HG03196 (cell line): ENCODE measurements at regions not wholly inside any gene's neighbourhood (a gene's known extent, or its start where the extent isn't known, plus 50 kb on each side); places are given as distances from the start of the nearest gene placed in this dataset.
"Not testable (repeated sequence)": the region's sequence is repeated elsewhere in the genome, so short reads cannot be mapped to it uniquely, and the experiment has no call there.

Experiments
- ATAC-seq: cut with Tn5 transposase; IDR thresholded peaks from one replicate; pipeline ENCODE4 v1.9.1; 2021; ENCODE audit not compliant: unreplicated experiment

- ATAC-seq: not testable (repeated sequence)
These were observed 98.1 kb downstream of the ARRDC3 start for GRCh38 chr5:91285062-91285461.

DNA sequence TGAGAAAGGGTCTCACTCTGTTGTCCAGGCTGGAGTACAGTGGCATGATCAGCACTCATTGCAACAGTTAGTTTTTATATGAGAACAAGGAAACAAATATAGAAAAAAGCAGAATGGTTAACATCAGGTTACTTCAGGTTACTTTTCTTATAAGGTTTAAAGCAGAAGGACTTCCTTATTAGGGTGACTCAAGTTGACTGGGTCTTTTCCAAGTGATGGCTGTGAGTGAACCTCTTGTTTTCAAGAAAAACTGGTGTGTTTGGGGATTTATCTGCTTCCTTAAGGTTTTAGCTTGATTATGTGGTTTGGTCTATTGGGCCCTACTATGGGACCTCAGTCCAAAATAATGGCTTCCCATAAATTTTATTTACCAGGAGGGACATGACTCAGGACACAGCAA lies 99.2 kb downstream of the ARRDC3 start:
- no peak for ATAC-seq

- no peak for ATAC-seq
These were observed 99.8 kb downstream of the ARRDC3 start for GRCh38 chr5:91283326-91283725.

- no peak for ATAC-seq
These were observed 100.9 kb downstream of the ARRDC3 start for GRCh38 chr5:91282210-91282609.

DNA sequence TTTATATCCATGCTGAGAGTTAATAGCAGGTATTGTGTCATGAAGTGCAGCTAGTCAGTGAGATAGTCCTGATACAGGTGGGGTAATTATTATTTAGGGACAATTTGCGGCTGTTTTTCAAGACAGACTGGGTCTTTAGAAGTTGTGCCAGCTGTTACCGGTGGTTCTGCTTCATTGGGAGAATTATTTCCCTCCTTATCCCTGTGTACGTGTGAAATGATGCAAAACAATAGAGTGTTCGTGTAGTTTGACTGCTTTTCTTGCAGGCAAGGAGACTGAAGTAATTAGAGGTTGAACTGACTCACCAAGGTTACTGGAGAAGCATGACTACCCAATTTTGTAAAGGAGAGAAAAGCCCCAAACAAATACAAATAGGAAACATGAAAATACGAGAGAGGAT lies 101.7 kb downstream of the ARRDC3 start:
- ATAC-seq: no peak

- peak; percentile 96 for ATAC-seq
These were observed 102.5 kb downstream of the ARRDC3 start for GRCh38 chr5:91280362-91281269.

GRCh38 chr5:91277840-91278239 lies 105.3 kb downstream of the ARRDC3 start:
- no peak for ATAC-seq

DNA sequence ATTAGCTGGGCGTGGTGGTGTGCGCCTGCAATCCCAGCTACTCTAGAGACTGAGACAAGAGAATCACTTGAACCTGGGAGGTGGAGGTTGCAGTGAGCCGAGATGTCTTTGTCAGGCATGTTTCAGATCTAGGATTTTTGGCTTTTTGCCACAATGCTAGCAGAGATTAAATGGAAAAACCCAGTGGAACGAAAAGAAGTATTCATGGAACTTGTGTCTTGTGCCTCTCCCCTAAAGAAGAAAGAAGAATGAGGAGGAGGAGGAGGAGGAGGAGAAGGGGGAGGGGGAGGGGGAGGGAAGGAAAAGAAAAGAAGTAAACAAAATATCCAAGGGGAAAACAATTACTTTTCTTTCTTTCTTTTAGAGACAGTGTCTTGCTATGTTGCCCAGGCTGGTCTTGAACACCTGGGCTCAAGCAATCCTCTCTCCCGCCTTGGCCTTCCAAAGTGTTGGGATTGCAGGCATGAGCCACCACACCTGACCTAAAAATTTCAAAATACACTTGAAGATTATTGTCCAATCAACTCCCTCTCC lies 106.0 kb downstream of the ARRDC3 start:
- no peak for ATAC-seq

DNA sequence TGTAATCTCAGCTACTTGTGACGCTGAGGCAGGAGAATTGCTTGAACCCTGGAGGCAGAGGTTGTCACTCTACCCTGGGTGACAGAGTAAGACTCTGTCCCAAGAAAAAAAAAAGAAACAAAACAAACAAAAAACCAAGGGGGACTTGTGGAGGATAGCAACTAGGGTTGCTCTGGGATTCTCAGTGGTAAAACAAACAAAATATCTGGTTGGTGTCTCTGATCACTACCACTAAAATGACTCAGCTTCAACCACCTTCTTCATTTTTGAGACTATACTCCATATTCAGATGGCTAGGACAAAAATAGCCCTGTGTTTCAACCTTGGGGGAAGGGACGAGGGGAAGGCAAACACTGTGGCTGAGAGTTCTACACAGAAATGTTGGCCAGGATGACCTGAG lies 110.3 kb downstream of the ARRDC3 start:
- peak; percentile 94 for ATAC-seq

- peak; percentile 63 for ATAC-seq
These were observed 111.1 kb downstream of the ARRDC3 start for GRCh38 chr5:91271999-91272398.

GRCh38 chr5:91269198-91269597 lies 113.9 kb downstream of the ARRDC3 start:
- no peak for ATAC-seq

DNA sequence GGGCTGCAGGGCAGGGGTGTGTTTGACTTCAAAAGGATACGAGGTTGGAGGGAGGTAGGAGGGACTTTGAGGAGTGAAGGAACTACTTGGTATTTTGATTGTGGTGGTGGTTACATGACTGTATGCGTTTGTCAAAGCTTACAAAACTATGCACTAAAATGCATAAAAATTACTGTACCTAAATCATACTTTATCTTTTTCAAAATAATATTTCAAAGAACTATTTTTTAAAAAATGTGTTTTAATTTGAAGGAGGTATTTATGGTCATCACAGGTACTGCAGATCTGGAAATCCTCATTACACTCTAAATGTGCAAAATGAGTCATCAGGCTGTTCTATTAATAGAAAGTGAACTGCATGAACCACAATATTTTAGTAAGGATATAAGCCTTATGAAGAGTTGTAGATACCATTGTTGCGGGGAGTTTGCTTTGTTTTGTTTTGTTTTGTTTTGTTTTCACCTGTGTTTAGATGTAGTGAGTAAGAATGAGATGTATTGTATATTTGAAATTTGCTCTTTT lies 116.9 kb downstream of the ARRDC3 start:
- ATAC-seq: peak; percentile 65

DNA sequence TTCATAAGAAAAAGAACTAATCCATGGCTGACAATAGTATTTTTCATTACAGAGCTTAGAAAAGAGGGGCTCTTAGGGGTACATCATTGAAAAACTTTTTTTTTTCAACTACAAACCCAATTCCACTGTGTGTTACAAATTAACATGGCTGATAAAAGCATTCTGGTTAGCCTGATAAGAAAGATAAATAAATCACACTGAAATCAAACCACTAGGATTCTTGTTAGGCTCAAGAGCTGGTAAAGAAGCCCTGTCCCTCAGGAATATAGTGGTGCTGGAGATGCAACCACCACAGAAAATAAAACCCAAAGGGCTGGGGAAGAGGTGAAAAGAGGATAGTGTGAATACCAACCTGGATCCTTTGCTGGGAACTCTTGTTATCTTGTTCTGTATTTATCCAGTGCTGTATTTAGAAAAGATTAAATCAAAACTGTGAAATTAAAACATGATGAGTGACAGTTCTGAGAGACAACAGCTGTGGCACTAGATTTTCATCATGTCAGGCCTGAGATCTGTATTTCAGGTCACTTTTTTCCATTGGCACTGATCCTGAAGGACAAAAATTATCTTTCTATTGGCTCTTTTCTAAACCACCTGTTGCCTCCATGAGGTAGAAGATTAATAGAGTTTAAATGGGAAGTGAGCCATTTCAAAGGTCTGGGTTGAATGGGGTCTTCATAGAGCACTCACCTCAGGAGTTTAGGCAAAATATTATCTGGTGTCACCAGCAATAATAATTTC lies 118.6 kb downstream of the ARRDC3 start:
- ATAC-seq: no peak

GRCh38 chr5:91263898-91264297 lies 119.2 kb downstream of the ARRDC3 start:
- ATAC-seq: no peak

GRCh38 chr5:91257301-91257700 lies 125.8 kb downstream of the ARRDC3 start:
- ATAC-seq: no peak

GRCh38 chr5:91256142-91256524 lies 127.0 kb downstream of the ARRDC3 start:
- ATAC-seq: no peak

GRCh38 chr5:91255396-91256141 lies 127.5 kb downstream of the ARRDC3 start:
- ATAC-seq: no peak

- ATAC-seq: no peak
These were observed 130.2 kb downstream of the ARRDC3 start for GRCh38 chr5:91252916-91253315.

DNA sequence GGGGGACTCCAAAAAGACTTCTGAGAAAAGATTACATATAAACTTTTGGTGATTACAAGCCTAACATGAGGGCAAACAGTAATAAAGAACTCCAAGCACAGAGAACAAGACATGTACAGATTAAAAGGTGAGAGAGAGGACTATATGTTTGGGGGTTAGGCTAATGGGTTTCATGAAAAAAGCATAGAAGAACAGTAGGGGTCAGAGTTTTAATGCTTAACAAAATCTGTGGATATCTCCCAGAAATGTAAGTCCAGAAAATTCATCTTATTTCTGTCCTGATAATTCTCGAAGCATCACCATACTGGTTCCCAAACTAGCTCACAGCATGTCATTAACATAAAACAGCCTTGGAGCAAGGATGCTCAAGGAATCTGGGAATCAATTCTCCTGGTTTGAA lies 137.2 kb downstream of the ARRDC3 start:
- ATAC-seq: no peak

- no peak for ATAC-seq
These were observed 138.1 kb downstream of the ARRDC3 start for GRCh38 chr5:91245074-91245452.
